Activated CD4-positive, alpha-beta T cell treated with anti-CD3 and anti-CD28 coated beads, Interleukin-2, Interleukin-4, amounts not matched to agents 100 ng/mL and 50 ng/mL, durations not matched to agents 16 hours and 8 hours (primary cell): ENCODE measurements at regions not wholly inside any gene's neighbourhood (a gene's known extent, or its start where the extent isn't known, plus 50 kb on each side); places are given as distances from the start of the nearest gene placed in this dataset.

Experiments used
- DNase-seq: peaks from one replicate; pipeline ENCODE4 v3.0.0-alpha.2; 2020; ENCODE audit warnings: low spot score

DNA sequence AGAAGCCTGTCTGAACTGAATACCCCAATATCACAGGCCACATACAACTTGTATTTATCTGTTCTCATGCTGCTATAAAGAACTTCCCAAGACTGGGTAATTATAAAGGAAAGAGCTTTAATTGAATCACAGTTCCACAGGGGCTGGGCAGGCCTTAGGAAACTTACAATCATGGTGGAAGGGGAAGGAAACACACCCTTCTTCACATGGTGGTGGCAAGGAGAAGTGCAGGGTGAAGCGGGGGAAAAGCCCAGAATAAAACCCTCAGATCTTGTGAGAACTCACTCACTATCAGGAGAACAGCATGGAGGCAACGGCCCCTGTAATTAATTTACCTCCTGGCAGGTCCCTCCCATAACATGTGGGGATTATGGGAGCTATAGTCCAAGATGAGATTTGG, 50.3 kb upstream of the FNDC1 start:
- no peak for DNase-seq

DNA sequence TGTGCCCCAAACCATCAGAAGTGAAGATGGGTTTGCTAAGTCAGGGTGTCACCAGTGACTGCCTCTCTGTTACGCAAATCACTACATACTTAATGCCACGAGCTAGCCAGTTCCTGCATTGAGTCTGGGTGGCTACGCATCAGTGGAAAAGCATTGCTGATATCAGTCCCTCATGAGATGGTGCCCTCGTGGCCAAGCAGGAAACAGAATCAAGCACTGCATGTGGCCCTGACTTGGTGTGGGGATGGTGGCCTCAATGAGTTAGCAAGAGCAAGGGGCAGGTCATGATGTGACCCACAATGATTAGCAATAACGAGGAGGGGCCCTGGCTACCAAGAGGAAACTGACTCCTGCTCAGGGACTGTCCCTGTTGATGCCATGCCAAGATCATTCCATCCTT, 51.6 kb upstream of the FNDC1 start:
- no peak for DNase-seq

DNA sequence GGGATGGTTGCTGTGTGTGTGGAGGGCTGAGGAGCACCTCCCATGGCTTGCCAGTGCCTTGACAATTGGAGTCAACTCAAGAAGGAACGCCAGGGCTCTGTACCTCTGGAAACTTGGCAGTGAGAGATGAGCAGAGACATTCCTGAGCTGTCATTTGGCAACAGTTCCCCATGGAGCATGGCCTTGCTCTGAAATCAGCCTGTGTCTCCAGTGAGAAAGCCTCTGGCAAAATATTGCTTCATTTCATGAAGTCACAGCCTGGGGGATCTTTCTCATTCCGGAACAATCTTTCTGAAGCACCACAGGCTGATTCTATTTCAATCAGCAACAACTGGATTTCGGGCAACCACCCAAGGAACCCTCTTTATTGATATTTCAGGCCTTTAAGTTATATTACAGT, 52.2 kb upstream of the FNDC1 start:
- no peak for DNase-seq

DNA sequence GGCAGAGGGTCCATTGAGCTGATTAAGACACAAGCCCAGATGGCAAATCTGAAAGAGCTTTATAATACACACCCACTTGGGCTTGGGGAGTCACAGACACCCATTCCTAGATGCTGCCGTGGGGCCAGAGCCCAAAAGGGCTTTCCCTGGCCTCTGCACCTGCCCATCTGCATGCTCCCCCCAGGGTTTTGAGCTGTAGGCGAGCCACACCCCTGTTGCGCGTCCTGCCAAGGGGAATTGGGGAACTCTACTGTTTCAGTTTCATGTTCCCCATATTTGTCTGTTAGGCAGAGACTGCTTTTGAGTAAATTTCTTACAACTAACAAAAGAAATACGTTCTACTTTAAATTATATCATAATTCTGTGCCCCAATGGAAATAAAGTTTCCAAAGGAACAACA, 52.9 kb upstream of the FNDC1 start:
- DNase-seq, result no peak

DNA sequence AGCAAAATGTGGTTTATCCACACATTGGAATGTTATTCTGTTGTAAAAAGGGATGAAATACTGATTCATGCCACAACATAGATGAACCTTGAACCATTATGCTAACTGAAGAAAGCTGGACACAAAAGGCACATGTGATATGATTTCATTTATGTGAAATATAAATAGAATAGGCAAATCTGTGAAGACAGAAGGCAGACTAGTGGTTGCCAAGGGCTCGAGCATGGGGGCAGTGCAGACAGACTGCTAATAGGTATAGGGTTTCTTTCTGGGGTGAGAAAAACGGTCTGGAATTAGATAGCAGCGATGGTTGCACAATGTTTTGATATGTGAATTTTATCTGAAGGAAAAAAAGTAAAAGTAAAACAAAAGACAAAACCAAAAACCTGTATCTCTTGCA, 54.6 kb upstream of the FNDC1 start:
- DNase-seq, result no peak

DNA sequence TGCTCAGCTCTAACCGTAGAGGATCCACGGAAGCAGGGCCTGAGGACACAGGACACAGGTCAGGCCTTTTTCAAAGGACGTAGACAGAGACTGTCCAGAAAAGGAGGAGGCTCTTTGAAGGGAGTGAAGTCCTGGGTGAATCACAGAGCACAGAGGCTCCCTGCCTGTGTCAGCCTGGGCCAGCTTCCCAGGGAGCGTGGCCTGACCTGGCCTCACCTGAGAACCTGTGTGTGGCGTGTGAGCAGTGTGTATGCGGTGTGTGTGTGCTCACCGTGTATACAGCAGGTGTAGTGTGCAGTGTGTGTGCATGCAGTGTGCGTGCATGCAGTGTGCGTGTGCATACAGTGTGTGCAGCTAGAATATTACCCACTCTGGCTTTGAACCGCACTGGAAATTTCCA, 56.0 kb upstream of the FNDC1 start:
- DNase-seq, result no peak

DNA sequence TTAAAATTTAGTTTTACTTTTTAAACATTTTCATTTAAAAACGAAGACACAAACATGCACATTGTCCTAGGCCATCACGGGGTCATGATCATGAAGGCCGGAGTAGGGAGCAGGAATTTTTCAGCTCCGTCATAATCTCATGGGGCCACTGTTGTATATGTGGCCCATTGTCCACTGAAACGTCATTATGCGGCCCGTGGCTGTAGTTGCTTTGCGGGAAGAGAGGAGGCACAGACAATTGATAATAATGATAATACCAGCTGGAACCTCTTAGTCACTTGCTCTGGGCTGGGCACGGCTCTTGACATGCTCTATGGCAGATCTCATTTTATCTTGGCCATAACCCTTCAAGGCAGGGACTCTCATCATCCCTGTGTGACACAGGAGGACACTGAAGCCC, 56.5 kb upstream of the FNDC1 start:
- no peak for DNase-seq

DNA sequence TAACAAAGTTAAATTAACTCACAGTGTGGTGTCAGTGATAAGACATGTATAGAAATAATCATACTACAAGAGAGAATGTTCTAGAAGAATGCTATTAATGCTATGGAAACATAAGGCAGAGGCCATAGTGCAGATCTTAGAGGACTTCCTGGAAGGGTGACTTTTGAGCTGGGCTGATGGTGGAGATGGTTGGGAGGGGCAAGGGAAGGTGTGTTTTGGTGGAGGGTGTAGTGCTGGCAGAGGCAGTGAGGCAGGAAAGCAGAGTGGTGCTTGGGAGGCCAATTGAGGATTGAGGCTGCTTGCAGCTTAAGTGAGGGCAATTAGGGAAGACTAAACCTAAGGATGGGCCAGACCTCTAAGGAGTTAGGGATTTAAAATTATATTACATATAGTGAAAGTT, 58.5 kb upstream of the FNDC1 start:
- no peak for DNase-seq

DNA sequence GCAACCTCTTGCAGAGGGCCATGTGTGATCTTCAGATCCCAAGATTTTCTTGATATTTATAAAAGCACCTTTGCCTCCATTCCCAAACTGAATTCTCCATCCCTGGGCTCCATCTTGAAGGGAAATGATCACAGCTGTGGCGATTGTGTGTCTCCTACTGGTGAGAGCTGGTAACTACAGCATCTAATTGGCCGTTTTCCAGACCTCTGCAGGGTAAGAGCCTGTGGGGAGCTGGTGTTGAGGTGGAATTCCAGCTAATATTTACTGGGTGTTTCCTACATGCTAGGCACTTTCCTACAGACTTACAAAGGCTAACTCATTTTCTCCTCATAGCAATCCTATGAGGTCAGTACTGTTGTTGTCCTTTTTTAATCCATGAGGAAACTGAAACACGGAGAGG, 59.2 kb upstream of the FNDC1 start:
- DNase-seq, result peak; percentile 53

DNA sequence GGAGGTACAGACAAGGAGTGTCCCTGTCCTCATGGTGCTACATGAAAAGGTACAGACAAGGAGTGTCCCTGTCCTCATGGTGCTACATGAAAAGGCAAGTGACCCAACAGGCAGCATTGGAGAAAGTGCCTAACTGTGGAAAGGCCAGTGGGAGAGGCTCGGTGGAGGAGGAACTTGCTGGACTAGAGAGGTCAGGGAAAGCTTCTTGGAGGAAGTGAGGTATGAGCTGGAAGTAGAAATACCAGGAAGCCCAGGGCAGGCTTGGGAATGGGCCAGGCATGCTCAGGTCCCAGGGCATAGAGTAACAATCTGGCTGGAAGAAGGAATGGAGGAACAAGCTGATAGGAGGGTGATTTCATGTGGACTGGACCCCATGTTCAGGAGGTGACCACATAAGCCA, 59.8 kb upstream of the FNDC1 start:
- DNase-seq, result no peak

DNA sequence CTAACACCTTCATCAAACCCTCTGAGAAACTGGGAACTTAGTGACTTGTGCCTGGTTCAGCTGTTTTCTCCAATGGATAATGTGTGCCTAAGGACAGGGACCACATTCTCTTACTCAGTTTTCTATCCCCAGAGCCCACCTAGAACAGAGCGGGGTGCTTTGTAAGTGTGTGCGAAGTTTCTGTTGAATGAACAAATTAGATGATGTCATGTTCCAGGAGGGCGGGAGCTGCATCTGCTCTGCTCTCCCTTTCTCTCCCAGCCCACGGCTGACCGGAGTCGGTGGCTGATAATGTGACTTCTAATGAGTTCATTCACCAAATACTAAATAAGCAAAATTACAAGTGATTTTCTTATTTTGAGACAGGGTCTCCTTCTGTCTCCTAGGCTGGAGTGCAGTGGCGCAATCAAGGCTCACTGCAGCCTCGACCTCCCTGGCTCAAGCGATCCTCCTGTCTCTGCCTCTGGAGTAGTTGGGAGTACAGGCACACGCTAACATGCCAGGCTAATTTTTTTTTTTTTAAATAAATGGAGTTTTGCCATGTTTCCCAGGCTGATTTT, 60.7 kb upstream of the FNDC1 start:
- no peak for DNase-seq

DNA sequence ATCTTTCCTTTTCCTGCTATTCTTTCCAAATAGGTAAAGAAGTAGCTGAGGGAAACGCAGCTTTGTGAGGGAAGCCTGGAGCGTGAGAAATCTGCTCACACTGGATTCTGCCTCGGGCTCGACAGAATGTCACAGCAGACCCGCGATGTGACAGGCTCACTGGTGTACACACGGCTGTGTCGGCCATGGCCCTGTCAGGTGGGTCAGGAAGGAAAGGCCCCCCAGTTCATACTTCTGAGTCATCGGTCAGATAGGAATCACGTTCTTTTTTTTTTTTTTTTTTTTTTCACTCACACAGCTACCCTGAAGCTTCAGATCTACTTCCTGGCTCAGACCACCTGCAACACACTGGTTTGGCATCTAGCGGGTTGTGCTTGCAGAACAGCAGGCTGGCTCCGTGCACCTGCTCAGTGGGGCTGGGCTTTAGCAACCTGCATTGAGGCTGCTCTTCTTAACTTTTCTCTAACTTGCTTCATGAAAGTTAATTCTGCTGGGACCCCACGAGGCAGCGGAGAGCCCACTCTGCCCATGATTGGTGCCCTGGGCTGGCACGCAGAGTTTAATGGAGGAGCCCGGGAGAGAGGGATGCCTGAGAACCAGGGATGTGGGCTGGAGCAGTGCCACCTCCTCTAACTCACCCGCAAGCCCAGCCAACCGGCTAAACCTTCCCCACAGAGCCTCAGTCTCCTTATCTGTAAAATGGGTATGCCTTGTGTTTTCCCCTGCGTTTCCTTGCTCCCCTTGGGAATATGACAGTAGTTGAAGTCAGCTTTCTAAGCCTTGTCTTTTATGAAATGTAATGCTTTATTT, 61.5 kb upstream of the FNDC1 start:
- peak; percentile 38 for DNase-seq

DNA sequence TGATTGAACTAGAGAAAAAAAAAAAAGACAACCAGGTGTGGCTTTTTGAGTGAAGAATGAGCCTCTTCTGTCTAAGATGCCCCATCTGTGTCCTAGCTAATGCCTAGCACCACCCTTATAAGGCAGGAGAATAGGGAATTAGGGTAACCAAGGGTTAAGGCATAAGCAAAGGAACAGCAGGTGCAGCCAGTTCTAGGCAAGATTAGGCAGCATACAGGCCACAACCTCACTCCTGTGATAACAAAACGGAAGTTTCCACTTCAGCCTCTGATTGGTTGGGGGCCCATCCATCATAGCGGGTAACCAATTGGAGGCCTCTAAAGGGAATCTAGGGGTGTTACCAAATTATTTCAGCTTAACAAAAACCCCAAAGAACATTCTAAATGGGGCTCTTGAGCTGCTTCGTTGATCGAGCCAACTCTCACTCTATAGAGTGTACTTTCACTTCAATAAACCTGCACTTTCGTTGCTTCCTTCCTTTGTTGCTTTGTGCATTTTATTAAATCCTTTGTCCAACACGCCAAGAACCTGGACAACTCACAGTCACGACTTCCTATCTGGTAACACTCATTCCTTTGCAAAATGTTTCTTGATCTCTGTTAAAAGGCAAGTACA, 61.9 kb upstream of the TAGAP start:
- DNase-seq, result peak; percentile 90

DNA sequence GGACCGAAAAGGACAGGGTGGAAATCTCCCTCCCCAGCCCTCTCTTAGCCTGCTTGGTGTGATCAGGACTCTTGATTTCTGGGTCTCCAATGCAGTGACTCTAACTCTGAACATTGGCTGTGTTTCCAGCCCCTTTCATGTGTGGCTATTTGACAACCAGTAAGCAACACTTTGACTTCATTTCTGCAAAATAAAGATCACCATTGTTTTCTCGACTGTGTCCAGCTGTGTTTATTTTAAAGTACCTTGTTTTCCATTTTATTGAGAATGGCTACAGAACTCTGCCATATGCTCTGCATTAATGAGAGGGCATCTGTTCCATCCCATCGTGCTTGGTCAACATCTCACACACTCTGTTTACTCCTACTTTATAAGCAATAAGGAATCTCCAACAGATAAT, 60.9 kb upstream of the TAGAP start:
- no peak for DNase-seq

DNA sequence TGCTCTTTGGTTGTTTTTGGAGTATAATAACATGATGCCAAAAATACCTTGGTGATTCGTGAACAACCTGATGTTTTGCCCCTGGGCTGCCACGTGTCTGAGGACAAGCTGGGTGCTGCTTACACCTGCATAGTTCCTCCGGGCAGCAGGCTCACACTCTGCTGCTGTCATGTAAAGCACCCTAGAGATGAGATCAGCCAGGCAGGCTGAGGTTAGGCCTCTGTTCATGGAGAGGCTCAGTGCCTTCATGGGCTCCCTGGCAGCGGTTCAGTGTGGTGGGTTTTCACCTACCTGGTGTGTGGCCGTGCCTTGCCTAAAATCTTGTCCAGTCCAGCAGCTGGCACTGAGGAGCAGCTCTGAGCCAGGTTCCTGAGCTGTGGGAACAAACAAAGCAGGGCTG, 60.1 kb upstream of the TAGAP start:
- no peak for DNase-seq

DNA sequence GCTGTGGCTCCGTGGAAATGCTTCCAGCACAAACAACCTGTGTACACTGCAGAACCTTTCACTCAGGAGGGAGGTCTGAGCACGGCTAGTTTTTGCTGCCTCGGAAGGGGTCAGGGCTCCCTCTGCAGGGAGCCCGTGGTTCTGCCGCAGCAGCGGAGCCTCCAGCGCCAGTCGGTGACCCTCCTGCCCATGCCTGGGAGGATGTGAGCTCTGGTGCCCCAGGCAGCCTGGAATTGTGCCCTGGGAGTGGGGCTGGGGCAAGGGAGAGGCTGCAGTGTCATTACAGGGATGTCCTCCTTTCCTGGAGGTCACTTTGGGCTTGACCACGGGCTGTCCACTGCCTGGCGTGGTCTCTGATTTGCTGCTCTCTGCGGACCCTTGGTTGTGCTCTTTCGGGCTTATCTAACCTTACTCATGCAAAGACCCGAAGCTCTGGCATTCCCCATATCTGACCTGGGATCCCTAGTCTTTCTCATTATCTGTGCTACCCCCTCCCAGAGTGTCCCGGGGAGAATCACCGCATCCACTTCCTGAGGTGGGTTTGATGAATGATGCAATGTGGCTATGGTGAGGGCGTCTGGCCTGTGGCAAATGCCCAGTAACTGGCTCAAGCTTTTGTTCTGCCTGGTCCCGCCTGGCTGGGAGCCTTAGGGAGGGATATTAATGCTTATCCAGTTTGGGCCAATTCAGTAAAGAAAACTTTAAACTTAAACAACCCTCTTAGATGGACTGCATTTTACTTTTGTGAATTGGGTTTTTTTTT, 59.6 kb upstream of the TAGAP start:
- DNase-seq, result peak; percentile 85

DNA sequence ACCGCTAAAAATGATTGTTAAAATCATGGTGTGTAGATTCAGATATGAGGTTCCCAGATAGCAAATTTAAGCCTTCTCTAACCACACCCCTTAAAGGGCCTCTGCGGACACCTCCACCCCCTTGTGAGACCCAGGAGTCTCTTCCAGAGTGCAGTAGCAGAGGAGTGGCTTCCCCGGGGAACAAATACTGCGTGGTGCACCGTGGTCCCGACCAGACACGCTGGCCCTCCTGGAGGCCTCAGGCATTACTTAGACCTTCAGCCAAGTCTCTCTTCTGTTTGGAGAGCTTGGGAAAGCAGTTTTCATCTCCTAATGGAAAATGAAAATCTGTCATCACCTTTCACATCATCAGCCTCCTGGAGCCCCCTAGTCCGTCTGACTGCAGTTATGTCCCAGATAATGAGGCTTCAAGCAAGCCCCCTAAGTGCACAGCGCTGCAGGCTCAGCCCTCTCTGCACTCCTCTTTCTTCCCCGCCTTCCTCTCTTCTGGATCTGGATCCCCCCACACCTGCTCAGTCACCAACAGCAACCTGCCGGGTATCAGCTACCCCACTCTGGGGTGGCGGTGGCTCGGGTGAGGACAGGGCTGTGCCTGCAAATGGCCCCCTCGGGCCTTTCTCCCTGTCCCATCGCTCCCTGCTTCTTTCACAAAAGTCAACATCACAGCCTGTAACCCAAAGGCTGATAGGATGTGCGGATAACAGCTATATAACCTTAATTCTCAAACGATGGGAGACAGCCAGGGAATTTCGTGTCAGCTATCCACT, 58.8 kb upstream of the TAGAP start:
- no peak for DNase-seq

DNA sequence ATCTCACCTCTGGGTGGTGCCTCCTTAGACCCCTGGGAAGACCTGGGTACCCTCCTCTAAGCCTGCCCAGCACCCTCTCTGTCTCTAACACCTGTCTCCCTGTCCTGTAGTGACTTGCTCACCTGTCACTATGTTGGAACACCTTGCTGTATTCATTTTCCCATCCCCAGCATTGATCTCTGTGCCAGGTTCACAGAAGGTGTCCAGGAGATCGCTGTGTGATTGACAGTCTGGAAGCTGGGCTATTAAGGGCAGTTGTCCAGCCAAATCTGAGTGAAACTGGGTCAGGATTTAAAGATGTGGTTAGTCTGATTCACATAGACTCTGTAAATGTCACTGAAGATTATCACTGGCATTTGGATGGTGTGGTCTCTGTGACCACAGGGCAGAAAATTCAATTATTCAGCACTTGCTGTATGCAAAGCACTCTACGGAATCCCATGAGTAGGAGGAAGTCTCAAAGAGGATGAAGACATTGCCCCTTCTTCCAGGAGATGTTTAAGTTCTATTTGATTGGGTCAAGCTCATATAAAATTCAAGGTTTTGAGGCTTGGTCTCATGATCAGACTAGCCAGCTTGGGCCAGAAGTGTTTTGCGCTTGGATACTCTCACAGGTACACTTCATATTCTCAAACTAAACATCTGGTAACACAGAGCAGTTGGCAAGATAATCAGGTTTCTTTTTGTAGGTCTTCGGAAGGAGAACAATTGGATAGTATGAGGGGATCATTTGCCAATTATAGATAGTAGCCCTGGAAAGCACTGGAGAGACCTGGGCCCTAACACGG, 57.8 kb upstream of the TAGAP start:
- no peak for DNase-seq

DNA sequence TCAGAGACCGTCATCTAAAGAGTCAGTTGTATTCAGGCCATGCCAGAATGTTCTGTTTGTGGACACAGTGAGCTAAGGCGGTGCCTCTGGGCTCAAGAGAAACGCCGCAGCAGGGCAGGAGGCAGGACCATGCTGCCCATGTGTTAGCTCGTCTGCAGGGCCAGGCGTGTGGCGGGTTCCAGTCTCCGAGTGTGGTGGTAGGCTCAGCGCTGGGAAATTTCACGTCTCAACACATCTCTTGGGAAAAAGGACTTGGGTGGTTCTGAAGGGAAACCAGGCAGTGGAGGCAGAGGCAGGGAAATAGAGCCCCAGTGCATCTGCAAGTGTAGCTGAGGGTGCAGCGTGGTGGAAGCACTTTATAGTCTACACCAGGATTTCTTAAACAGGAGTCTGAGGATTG, 56.9 kb upstream of the TAGAP start:
- no peak for DNase-seq

DNA sequence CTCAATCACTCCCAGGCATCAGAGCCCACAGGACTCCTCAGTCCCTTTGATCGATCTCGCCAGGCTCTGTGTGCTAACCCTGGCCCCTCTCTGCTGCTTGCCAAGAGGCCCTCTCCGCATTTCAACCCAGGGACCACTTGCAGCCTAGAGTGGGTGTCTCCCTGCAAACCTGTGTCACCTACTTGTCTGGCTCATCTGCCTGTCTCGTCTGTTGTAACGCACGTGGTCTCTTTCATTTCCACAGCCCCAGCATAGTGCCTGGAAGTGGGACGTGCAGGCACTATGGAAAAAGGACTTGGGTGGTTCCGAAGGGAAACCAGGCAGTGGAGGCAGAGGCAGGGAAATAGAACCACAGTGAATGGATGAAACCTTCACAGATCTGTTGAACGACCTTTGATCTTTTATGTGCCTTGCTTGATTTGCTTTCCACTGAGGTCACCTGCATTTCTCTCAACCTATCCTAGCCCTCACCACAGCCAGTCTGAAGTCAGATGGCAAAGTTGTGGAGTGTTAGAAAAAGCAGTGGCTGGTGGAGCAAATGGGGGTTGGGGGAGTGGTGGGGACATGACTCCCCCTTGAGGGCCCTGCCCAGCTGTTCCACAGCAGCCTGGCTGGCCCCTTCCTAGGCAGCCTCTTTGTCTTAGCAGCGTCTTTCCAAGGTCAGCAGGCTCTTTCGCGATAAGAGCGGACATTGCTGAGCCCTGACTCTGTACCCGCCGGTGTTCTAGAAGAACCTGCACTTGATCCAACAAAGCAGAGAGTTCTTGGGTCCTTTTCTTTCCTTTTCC, 55.8 kb upstream of the TAGAP start:
- DNase-seq, result no peak

DNA sequence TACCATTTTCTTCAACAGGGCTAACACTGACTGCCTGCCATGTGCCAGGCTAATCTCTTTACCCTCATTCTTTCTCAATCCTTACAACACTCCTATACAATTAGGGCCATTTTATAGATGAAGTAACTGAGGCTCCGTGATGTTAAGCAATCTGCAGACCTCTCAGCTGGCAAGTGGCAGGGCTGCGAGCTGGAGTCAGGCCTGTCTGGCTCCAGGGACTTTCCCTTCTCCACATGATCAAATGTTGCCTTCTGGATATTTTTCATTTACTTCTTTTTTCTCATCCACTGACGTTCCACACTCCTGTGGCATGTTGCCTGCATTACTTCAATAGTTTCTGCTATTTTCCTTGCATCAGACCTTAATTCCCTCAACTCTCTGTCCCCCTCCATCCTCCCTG, 55.2 kb upstream of the TAGAP start:
- DNase-seq, result no peak
